ENCODE measurements at regions not wholly inside any gene's neighbourhood (a gene's known extent, or its start where the extent isn't known, plus 50 kb on each side); places are given as distances from the start of the nearest gene placed in this dataset.

DNA sequence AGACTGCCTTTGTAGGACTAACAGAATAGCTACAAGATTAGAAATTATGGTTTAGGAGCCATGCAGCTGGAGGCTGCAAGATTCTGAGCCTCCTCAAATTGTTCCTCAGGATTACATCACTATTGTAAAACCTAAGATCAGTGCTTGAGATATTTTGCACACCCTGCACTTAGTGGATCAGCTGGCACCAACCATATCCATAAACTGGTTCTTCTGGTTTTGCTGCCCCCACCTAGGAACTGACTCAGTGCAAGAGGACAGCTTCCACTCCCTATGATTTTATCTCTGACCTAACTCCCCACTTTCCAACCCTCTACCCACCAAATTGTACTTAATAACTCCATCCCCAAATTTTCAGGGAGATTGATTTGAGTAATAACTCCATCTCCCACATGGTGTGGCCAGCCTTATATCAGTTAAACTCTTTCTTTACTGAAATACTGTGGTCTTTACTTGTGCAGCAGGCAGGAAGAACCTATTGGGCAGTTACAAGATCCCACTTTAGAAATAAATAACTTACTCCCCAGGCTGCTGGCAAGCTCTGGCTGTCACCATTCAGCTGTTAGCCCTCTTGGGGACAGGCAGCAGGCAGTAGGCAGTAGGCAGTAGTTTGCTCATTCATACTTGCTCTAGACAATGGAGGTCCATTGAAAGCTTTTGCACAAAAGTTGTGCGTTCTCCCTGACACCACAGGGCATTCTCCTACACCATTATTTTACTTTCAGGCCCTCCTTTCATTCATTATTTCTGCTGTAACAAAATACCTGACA is 119.0 kb downstream of the SLC17A6 start:
- TF ChIP-seq, protein P1, sequence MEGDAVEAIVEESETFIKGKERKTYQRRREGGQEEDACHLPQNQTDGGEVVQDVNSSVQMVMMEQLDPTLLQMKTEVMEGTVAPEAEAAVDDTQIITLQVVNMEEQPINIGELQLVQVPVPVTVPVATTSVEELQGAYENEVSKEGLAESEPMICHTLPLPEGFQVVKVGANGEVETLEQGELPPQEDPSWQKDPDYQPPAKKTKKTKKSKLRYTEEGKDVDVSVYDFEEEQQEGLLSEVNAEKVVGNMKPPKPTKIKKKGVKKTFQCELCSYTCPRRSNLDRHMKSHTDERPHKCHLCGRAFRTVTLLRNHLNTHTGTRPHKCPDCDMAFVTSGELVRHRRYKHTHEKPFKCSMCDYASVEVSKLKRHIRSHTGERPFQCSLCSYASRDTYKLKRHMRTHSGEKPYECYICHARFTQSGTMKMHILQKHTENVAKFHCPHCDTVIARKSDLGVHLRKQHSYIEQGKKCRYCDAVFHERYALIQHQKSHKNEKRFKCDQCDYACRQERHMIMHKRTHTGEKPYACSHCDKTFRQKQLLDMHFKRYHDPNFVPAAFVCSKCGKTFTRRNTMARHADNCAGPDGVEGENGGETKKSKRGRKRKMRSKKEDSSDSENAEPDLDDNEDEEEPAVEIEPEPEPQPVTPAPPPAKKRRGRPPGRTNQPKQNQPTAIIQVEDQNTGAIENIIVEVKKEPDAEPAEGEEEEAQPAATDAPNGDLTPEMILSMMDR (conservative IDR thresholded peaks at IDR 0.05; ENCODE audit: low read length), result no peak
- no peak for TF ChIP-seq EZH2phosphoT487 (IDR thresholded peaks at IDR 0.05; ENCODE audit: borderline replicate concordance, low read depth, low read length)
